PC-3 (cell line): ENCODE measurements at regions not wholly inside any gene's neighbourhood (a gene's known extent, or its start where the extent isn't known, plus 50 kb on each side); places are given as distances from the start of the nearest gene placed in this dataset.

Experiments used
- ATAC-seq: fragments of 200-7000 bp; cut with Tn5 transposase; 2 replicates; pipeline ENCODE4 v1.9.1; 2020; ENCODE audit warnings: mild to moderate bottlenecking, moderate library complexity
- BruUV-seq: library from RNA; stranded (reverse); fragments of 400-500 nt; replicated peaks from 2 replicates; lab custom pipeline; 2021; lab: Mats Ljungman, UMichigan
- CTCF ChIA-PET: fragments of 300-600 bp; sonication (Branson Sonifier 250); formaldehyde crosslinking; loops from one replicate; lab custom pipeline; 2022; ENCODE audit warnings: antibody characterized with exemption; lab: Charles Lee
- POLR2A ChIA-PET: fragments of 300-600 bp; sonication (Branson Sonifier 250); formaldehyde crosslinking; loops from one replicate; lab custom pipeline; 2022; ENCODE audit warnings: antibody characterized with exemption; ENCODE audit not compliant: unreplicated experiment; lab: Charles Lee
- DNase-seq: peaks from one replicate; pipeline ENCODE4 v3.0.0-alpha.2; 2015
- H2AFZ ChIP-seq: fragments of 300-600 bp; sonication (generic); 2 replicates; pipeline ENCODE4 v1.6.0; 2016; ENCODE audit warnings: antibody characterized with exemption, low read length
- H3F3A ChIP-seq: fragments of 300-600 bp; sonication (generic); one replicate; pipeline ENCODE4 v1.6.0; 2017; ENCODE audit warnings: antibody characterized with exemption, low read length, control low read depth, mild to moderate bottlenecking; ENCODE audit not compliant: unreplicated experiment
- H3K27ac ChIP-seq: fragments of 300-600 bp; sonication (generic); 2 replicates; pipeline ENCODE4 v1.5.1; 2016; ENCODE audit warnings: mild to moderate bottlenecking, low read length
- H3K27me3 ChIP-seq: fragments of 300-600 bp; sonication (generic); 2 replicates; pipeline ENCODE4 v1.6.1; 2016; ENCODE audit warnings: low read length, mixed read lengths
- H3K36me3 ChIP-seq: fragments of 300-600 bp; sonication (generic); 2 replicates; pipeline ENCODE4 v1.6.1; 2016; ENCODE audit warnings: low read depth, mixed run types, low read length, mixed read lengths
- H3K4me1 ChIP-seq: fragments of 300-600 bp; sonication (generic); 2 replicates; pipeline ENCODE4 v1.5.1; 2016; ENCODE audit warnings: low read length; ENCODE audit not compliant: insufficient read depth
- H3K4me2 ChIP-seq: fragments of 300-600 bp; sonication (generic); 2 replicates; pipeline ENCODE4 v1.6.0; 2016; ENCODE audit warnings: low read length
- H3K4me3 ChIP-seq: fragments of 300-600 bp; sonication (generic); 2 replicates; pipeline ENCODE4 v1.5.1; 2016; ENCODE audit warnings: mild to moderate bottlenecking, low read length, mixed read lengths
- H3K79me2 ChIP-seq: fragments of 300-600 bp; sonication (generic); 2 replicates; pipeline ENCODE4 v1.6.1; 2017; ENCODE audit warnings: low read length, mixed read lengths
- H3K9ac ChIP-seq: fragments of 300-600 bp; sonication (generic); 2 replicates; pipeline ENCODE4 v1.6.0; 2016; ENCODE audit warnings: mild to moderate bottlenecking, low read length
- H3K9me2 ChIP-seq: fragments of 300-600 bp; sonication (generic); replicated peaks from 2 replicates; pipeline ENCODE4 v1.6.1; 2016; ENCODE audit warnings: mixed run types, low read length, mixed read lengths
- H3K9me3 ChIP-seq: fragments of 300-600 bp; sonication (generic); 2 replicates; pipeline ENCODE4 v1.6.1; 2016; ENCODE audit warnings: low read length, mixed read lengths
- H4K20me1 ChIP-seq: fragments of 300-600 bp; sonication (generic); 2 replicates; pipeline ENCODE4 v1.6.1; 2016; ENCODE audit warnings: low read length, mixed read lengths
- EZH2 ChIP-seq: fragments of 300-600 bp; sonication (generic); IDR thresholded peaks from one replicate; pipeline ENCODE4 v1.6.1; 2017; ENCODE audit warnings: antibody characterized with exemption, mild to moderate bottlenecking, low read length; ENCODE audit not compliant: unreplicated experiment
- EZH2phosphoT487 ChIP-seq: fragments of 300-600 bp; sonication (generic); IDR thresholded peaks from 2 replicates; pipeline ENCODE4 v1.6.1; 2018; ENCODE audit warnings: mild to moderate bottlenecking, antibody characterized with exemption, low read length, borderline replicate concordance
- intact Hi-C: fragments of 100-400 bp; cut with micrococcal nuclease; formaldehyde crosslinking; loops from 2 replicates; pipeline ENCODE4 v1.9.0; 2023
- TF ChIP-seq, protein P1 (sequence below): fragments of 300-600 bp; sonication (generic); conservative IDR thresholded peaks from 2 replicates; pipeline ENCODE4 v1.5.1; 2017; ENCODE audit warnings: antibody characterized with exemption, low read depth, mild to moderate bottlenecking, low read length

- H3K9me3 ChIP-seq = no peaks in the 10 kb centered on the region
- no peaks in the 10 kb centered on the region for H3K79me2 ChIP-seq
- no peaks in the 10 kb centered on the region for H3K36me3 ChIP-seq
- no peak for ATAC-seq
- no peaks in the 10 kb centered on the region for H3K9me2 ChIP-seq
- ChIA-PET POLR2A (no interaction called here), CTCF (no interaction called here)
- TF ChIP-seq EZH2 (no peak), EZH2phosphoT487 (no peak)
- TF ChIP-seq, protein P1, sequence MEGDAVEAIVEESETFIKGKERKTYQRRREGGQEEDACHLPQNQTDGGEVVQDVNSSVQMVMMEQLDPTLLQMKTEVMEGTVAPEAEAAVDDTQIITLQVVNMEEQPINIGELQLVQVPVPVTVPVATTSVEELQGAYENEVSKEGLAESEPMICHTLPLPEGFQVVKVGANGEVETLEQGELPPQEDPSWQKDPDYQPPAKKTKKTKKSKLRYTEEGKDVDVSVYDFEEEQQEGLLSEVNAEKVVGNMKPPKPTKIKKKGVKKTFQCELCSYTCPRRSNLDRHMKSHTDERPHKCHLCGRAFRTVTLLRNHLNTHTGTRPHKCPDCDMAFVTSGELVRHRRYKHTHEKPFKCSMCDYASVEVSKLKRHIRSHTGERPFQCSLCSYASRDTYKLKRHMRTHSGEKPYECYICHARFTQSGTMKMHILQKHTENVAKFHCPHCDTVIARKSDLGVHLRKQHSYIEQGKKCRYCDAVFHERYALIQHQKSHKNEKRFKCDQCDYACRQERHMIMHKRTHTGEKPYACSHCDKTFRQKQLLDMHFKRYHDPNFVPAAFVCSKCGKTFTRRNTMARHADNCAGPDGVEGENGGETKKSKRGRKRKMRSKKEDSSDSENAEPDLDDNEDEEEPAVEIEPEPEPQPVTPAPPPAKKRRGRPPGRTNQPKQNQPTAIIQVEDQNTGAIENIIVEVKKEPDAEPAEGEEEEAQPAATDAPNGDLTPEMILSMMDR = no peak
- no peaks in the 10 kb centered on the region for H3K27me3 ChIP-seq
- H3K9ac ChIP-seq = no peak overlapping the region
- no peak for DNase-seq
- H3K27ac ChIP-seq = no peak overlapping the region
- no peak overlapping the region for H2AFZ ChIP-seq
- H4K20me1 ChIP-seq = no peaks in the 10 kb centered on the region
- H3K4me1 ChIP-seq = peaks cover 11% of the 10 kb centered on the region; the same call in 1 of the 2 replicates
- BruUV-seq = no TSS peak
- H3K4me3 ChIP-seq = no peak overlapping the region
- H3F3A ChIP-seq = no peaks in the 10 kb centered on the region
- intact Hi-C loops = no loop called here
- no peak overlapping the region for H3K4me2 ChIP-seq
Observed at GRCh38 chr6:169165561-169166300, 87.9 kb downstream of the THBS2 start.

- H3K27ac ChIP-seq = no peak overlapping the region
Observed at GRCh38 chr6:169164986-169165385, 88.7 kb downstream of the THBS2 start.

GRCh38 chr6:169164451-169164850, 89.2 kb downstream of the THBS2 start:
- no peak for DNase-seq
- Histone ChIP-seq H3F3A (no peaks in the 10 kb centered on the region), H3K9me3 (no peaks in the 10 kb centered on the region), H3K79me2 (no peaks in the 10 kb centered on the region), H3K4me1 (peaks cover 11% of the 10 kb centered on the region; the same call in 1 of the 2 replicates), H3K27me3 (no peaks in the 10 kb centered on the region), H3K4me3 (no peak overlapping the region), H3K9ac (no peak overlapping the region), H3K4me2 (no peak overlapping the region), H4K20me1 (no peaks in the 10 kb centered on the region), H2AFZ (no peak overlapping the region), H3K9me2 (no peaks in the 10 kb centered on the region), H3K27ac (no peak overlapping the region), H3K36me3 (no peaks in the 10 kb centered on the region)
- no peak for ATAC-seq
- no TSS peak for BruUV-seq
- intact Hi-C loops = no loop called here
- TF ChIP-seq, protein P1 = no peak
- no peak for TF ChIP-seq EZH2phosphoT487
- TF ChIP-seq EZH2 = no peak
- POLR2A ChIA-PET = no interaction called here
- CTCF ChIA-PET = no interaction called here

More at GRCh38 chr6:169164986-169165385, 88.7 kb downstream of the THBS2 start:
- Histone ChIP-seq H3K4me1 (peaks cover 11% of the 10 kb centered on the region; the same call in 1 of the 2 replicates), H3K9ac (no peak overlapping the region), H3K4me3 (no peak overlapping the region), H3K36me3 (no peaks in the 10 kb centered on the region), H3K27me3 (no peaks in the 10 kb centered on the region), H3F3A (no peaks in the 10 kb centered on the region), H3K9me3 (no peaks in the 10 kb centered on the region), H3K4me2 (no peak overlapping the region), H3K9me2 (no peaks in the 10 kb centered on the region), H4K20me1 (no peaks in the 10 kb centered on the region), H2AFZ (no peak overlapping the region), H3K79me2 (no peaks in the 10 kb centered on the region)
- DNase-seq = no peak
- no peak for TF ChIP-seq EZH2phosphoT487
- TF ChIP-seq, protein P1 = no peak
- TF ChIP-seq EZH2 = no peak
- ChIA-PET CTCF (no interaction called here), POLR2A (no interaction called here)
- no peak for ATAC-seq
- no TSS peak for BruUV-seq
- intact Hi-C loops = no loop called here
